Astrocyte (in vitro differentiated cells and primary cell): ENCODE measurements at regions not wholly inside any gene's neighbourhood (a gene's known extent, or its start where the extent isn't known, plus 50 kb on each side); places are given as distances from the start of the nearest gene placed in this dataset.

Experiments used
- DNase-seq: peaks from one replicate; pipeline ENCODE4 v3.0.0-alpha.2; 2010; ENCODE audit warnings: low read depth
- FAIRE-seq: peaks from 2 replicates; lab custom pipeline; 2011; peaks lifted over from hg19 to GRCh38; lab: Jason Lieb, UNC
- H2AFZ ChIP-seq: 2 replicates; pipeline ENCODE4 v1.6.0; 2012; ENCODE audit warnings: low read depth, low read length, inconsistent platforms
- H3K27ac ChIP-seq: 2 replicates; pipeline ENCODE4 v1.5.1; 2011; ENCODE audit warnings: low read depth, low read length, inconsistent platforms
- H3K27me3 ChIP-seq: 2 replicates; pipeline ENCODE4 v1.6.0; 2011; ENCODE audit warnings: low read length, inconsistent platforms; ENCODE audit not compliant: insufficient read depth
- H3K36me3 ChIP-seq: 2 replicates; pipeline ENCODE4 v1.5.1; 2011; ENCODE audit warnings: low read length, inconsistent platforms; ENCODE audit not compliant: insufficient read depth
- H3K4me1 ChIP-seq: 2 replicates; pipeline ENCODE4 v1.5.1; 2011; ENCODE audit warnings: low read length, inconsistent platforms; ENCODE audit not compliant: insufficient read depth
- H3K4me2 ChIP-seq: 2 replicates; pipeline ENCODE4 v1.6.0; 2012; ENCODE audit warnings: low read length, inconsistent platforms
- H3K4me3 ChIP-seq: 2 replicates; pipeline ENCODE4 v1.5.1; 2011; ENCODE audit warnings: low read depth, mild to moderate bottlenecking, low read length, inconsistent platforms; ENCODE audit not compliant: insufficient read depth
- H3K79me2 ChIP-seq: 2 replicates; pipeline ENCODE4 v1.6.0; 2012; ENCODE audit warnings: mild to moderate bottlenecking, low read length, inconsistent platforms; ENCODE audit not compliant: insufficient read depth
- H3K9ac ChIP-seq: 2 replicates; pipeline ENCODE4 v1.6.0; 2012; ENCODE audit warnings: mild to moderate bottlenecking, low read length, inconsistent platforms
- H3K9me3 ChIP-seq: 2 replicates; pipeline ENCODE4 v1.5.1; 2012; ENCODE audit warnings: low read depth, mild to moderate bottlenecking, low read length, inconsistent platforms; ENCODE audit not compliant: insufficient read depth
- H4K20me1 ChIP-seq: 2 replicates; pipeline ENCODE4 v1.6.0; 2012; ENCODE audit warnings: low read length, inconsistent platforms; ENCODE audit not compliant: insufficient read depth
- H3K27ac Mint-ChIP-seq: one replicate; pipeline ENCODE4 v1.8.0; 2021; ENCODE audit warnings: mild to moderate bottlenecking, mixed read lengths; ENCODE audit not compliant: unreplicated experiment
- H3K27me3 Mint-ChIP-seq: one replicate; pipeline ENCODE4 v1.8.0; 2021; ENCODE audit warnings: low read depth, mixed read lengths; ENCODE audit not compliant: unreplicated experiment
- H3K36me3 Mint-ChIP-seq: one replicate; pipeline ENCODE4 v1.8.0; 2021; ENCODE audit warnings: low read depth, mixed read lengths; ENCODE audit not compliant: unreplicated experiment
- H3K4me1 Mint-ChIP-seq: one replicate; pipeline ENCODE4 v1.8.0; 2021; ENCODE audit warnings: low read depth, mixed read lengths; ENCODE audit not compliant: unreplicated experiment
- H3K4me3 Mint-ChIP-seq: one replicate; pipeline ENCODE4 v1.8.0; 2021; ENCODE audit warnings: mild to moderate bottlenecking, moderate library complexity, mixed read lengths; ENCODE audit not compliant: unreplicated experiment
- H3K9me3 Mint-ChIP-seq: one replicate; pipeline ENCODE4 v1.8.0; 2021; ENCODE audit warnings: mild to moderate bottlenecking, mixed read lengths; ENCODE audit not compliant: unreplicated experiment
- EZH2 ChIP-seq: IDR thresholded peaks from 2 replicates; pipeline ENCODE4 v1.6.1; 2012; ENCODE audit warnings: mild to moderate bottlenecking, low read length, inconsistent platforms; ENCODE audit not compliant: insufficient read depth
- TF ChIP-seq, protein P1 (sequence below): IDR thresholded peaks from 2 replicates; pipeline ENCODE4 v1.5.1; 2011; ENCODE audit warnings: low read depth, mild to moderate bottlenecking, inconsistent platforms, low read length, moderate library complexity; ENCODE audit not compliant: insufficient read depth

DNA sequence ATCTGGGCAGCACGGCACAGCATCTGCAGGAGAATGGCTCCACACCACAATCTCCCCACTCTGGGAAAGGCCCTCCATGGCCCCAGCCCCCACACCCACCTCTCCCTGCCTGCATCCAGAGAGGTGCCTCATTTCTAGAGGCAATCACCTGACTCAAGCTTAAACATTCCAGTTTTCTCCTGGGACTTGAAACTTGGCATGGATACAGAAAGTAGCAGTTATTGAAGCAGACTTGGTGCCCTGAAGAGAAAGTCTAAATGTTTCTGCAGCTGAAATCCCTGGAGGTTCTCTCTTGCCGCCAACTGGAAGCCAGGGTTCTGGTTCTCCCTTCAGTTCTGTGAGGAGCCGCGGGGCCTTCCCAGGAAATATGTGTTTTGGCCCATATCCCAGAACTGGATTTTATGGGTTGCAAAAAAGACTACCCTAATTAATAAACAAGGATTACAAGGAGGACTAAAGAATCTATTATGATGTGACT lies 122.8 kb downstream of the SKIDA1 start:
- no peak for TF ChIP-seq EZH2
- TF ChIP-seq, protein P1, sequence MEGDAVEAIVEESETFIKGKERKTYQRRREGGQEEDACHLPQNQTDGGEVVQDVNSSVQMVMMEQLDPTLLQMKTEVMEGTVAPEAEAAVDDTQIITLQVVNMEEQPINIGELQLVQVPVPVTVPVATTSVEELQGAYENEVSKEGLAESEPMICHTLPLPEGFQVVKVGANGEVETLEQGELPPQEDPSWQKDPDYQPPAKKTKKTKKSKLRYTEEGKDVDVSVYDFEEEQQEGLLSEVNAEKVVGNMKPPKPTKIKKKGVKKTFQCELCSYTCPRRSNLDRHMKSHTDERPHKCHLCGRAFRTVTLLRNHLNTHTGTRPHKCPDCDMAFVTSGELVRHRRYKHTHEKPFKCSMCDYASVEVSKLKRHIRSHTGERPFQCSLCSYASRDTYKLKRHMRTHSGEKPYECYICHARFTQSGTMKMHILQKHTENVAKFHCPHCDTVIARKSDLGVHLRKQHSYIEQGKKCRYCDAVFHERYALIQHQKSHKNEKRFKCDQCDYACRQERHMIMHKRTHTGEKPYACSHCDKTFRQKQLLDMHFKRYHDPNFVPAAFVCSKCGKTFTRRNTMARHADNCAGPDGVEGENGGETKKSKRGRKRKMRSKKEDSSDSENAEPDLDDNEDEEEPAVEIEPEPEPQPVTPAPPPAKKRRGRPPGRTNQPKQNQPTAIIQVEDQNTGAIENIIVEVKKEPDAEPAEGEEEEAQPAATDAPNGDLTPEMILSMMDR = no peak
- H3K4me1 Mint-ChIP-seq = peaks cover 37% of the 10 kb centered on the region
- DNase-seq = peak; percentile 45
- no peak overlapping the region for H3K4me3 Mint-ChIP-seq
- H3K36me3 ChIP-seq = no peaks in the 10 kb centered on the region
- FAIRE-seq = no peak
- H3K27me3 Mint-ChIP-seq = no peaks in the 10 kb centered on the region
- H3K27me3 ChIP-seq = no peaks in the 10 kb centered on the region
- peak overlapping the region; percentile 7 for H3K4me2 ChIP-seq
- H4K20me1 ChIP-seq = no peaks in the 10 kb centered on the region
- H3K36me3 Mint-ChIP-seq = no peaks in the 10 kb centered on the region
- no peak overlapping the region for H3K4me3 ChIP-seq
- H3K79me2 ChIP-seq = no peaks in the 10 kb centered on the region
- no peaks in the 10 kb centered on the region for H3K9me3 ChIP-seq
- no peak overlapping the region for H3K27ac Mint-ChIP-seq
- H3K9ac ChIP-seq = no peak overlapping the region
- peaks cover 47% of the 10 kb centered on the region for H3K4me1 ChIP-seq
- H3K27ac ChIP-seq = no peak overlapping the region
- no peak overlapping the region for H2AFZ ChIP-seq
- H3K9me3 Mint-ChIP-seq = peaks cover 2% of the 10 kb centered on the region

DNA sequence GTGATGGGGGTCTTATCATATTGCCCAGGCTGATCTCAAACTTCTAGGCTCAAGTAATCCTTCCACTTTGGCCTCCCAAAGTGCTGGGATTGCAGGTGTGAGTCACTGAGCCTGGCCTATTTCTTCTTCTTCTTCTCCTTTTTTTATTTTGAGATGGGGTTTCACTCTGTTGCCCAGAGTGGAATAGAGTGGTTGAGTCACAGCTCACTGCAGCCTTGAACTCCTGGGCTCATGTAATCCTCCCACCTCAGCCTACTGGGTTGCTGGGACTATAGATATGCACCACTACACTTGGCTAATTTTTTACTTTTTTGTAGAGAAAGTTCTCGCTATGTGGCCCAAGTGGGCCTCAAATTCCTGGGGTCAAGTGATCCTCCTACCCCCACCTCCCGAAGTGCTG lies 124.3 kb downstream of the SKIDA1 start:
- peaks cover 32% of the 10 kb centered on the region for H3K4me1 ChIP-seq
- Mint-ChIP-seq H3K27me3 (no peaks in the 10 kb centered on the region), H3K4me1 (peaks cover 26% of the 10 kb centered on the region), H3K27ac (peak overlapping the region; percentile 81), H3K36me3 (no peaks in the 10 kb centered on the region), H3K4me3 (no peak overlapping the region), H3K9me3 (peaks cover 2% of the 10 kb centered on the region)
- no peak overlapping the region for H2AFZ ChIP-seq
- H3K4me2 ChIP-seq = no peak overlapping the region
- no peak overlapping the region for H3K9ac ChIP-seq
- H3K27ac ChIP-seq = no peak overlapping the region
- peak; percentile 14 for DNase-seq
- TF ChIP-seq, protein P1 = no peak
- TF ChIP-seq EZH2 = no peak
- H3K36me3 ChIP-seq = no peaks in the 10 kb centered on the region
- no peaks in the 10 kb centered on the region for H3K9me3 ChIP-seq
- no peak overlapping the region for H3K4me3 ChIP-seq
- no peaks in the 10 kb centered on the region for H3K27me3 ChIP-seq
- H3K79me2 ChIP-seq = no peaks in the 10 kb centered on the region
- no peak for FAIRE-seq
- H4K20me1 ChIP-seq = no peaks in the 10 kb centered on the region

DNA sequence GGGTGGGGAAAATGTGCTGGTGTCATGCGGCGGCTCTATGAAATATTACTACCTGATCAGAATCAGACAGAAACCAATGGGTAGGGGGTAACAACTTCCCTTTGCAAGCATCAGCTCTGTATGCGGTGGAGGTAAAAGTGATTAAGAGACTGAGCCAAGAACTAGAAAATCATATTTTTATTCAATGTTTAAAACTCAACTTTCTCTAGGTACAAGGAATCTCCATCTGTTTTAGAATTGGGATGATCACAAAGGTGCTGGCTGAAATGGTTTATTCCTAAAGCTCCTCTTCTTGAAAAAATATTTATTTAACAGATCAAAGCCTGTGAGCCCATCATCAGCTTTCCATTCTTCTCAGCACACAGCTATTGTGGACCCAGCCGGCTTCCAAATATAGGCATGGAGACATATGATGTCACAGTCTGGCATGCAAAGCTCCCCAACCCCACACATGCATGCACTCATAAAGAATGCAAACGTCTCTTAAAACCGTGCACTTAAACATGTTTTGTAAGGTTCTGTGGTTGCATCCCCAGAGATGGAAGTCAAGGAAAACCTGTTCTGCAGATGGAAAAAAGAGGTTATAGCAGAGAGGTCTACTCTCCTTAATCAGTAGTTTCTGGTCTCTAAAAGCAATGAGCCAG lies 126.0 kb downstream of the SKIDA1 start:
- TF ChIP-seq, protein P1 = no peak
- TF ChIP-seq EZH2 = no peak
- H3K4me1 ChIP-seq = peaks cover 32% of the 10 kb centered on the region

More for the DNA sequence above, 126.0 kb downstream of the SKIDA1 start:
- peak; percentile 96 for DNase-seq
- Histone ChIP-seq H3K4me2 (peak overlapping the region; percentile 72), H3K36me3 (no peaks in the 10 kb centered on the region), H3K27ac (peak overlapping the region; percentile 73), H3K9ac (peak overlapping the region; percentile 65), H3K4me3 (no peak overlapping the region), H3K27me3 (no peaks in the 10 kb centered on the region), H2AFZ (no peak overlapping the region), H4K20me1 (no peaks in the 10 kb centered on the region), H3K79me2 (no peaks in the 10 kb centered on the region), H3K9me3 (no peaks in the 10 kb centered on the region)
- Mint-ChIP-seq H3K27ac (peak overlapping the region; percentile 97), H3K27me3 (no peaks in the 10 kb centered on the region), H3K4me3 (no peak overlapping the region), H3K9me3 (peaks cover 2% of the 10 kb centered on the region), H3K4me1 (peaks cover 26% of the 10 kb centered on the region), H3K36me3 (no peaks in the 10 kb centered on the region)
- FAIRE-seq = peak; percentile 97
